ENCODE measurements at regions not wholly inside any gene's neighbourhood (a gene's known extent, or its start where the extent isn't known, plus 50 kb on each side); places are given as distances from the start of the nearest gene placed in this dataset.

DNA sequence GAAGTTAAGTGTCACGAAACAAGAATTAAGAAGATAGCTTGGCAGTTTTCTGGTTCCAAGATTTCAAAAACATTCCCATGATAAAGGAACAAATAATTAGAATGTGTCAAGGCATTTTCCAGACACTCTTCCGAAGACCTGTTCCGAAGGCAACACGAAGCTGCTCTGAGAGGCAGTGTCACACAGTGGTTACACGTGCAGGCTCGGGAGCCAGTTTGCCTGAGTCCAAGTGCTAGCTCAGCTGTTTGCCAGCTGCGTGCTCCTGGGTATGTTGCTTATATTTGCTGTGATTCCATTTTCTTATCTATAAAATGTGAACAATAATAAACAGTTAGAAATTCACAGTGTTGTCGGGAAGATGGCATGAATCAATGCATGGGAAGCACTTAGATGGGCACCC is 217.9 kb upstream of the GRIP1 start:
- ChIA-PET POLR2A (no interaction called here), CTCF (ENCODE audit: low intra/inter-chr PET ratio) (no interaction called here)
- no peaks in the 10 kb centered on the region for H3K79me2 ChIP-seq (ENCODE audit: control insufficient read depth, insufficient read depth, low read length)
- H3K9ac ChIP-seq (ENCODE audit: insufficient read depth in 1 of 2, low read depth in 2 of 2, low read length in 2 of 2) = no peak overlapping the region
- no peaks in the 10 kb centered on the region for H4K20me1 ChIP-seq (replicated peaks; ENCODE audit: control insufficient read depth, insufficient read depth, low read length)
- H2AFZ ChIP-seq (ENCODE audit: low read depth, low read length) = no peak overlapping the region
- no peaks in the 10 kb centered on the region for H3K27me3 ChIP-seq (ENCODE audit: control insufficient read depth in 2 of 2, insufficient read depth in 2 of 2, low read length in 2 of 2)
- TF ChIP-seq, protein P1, sequence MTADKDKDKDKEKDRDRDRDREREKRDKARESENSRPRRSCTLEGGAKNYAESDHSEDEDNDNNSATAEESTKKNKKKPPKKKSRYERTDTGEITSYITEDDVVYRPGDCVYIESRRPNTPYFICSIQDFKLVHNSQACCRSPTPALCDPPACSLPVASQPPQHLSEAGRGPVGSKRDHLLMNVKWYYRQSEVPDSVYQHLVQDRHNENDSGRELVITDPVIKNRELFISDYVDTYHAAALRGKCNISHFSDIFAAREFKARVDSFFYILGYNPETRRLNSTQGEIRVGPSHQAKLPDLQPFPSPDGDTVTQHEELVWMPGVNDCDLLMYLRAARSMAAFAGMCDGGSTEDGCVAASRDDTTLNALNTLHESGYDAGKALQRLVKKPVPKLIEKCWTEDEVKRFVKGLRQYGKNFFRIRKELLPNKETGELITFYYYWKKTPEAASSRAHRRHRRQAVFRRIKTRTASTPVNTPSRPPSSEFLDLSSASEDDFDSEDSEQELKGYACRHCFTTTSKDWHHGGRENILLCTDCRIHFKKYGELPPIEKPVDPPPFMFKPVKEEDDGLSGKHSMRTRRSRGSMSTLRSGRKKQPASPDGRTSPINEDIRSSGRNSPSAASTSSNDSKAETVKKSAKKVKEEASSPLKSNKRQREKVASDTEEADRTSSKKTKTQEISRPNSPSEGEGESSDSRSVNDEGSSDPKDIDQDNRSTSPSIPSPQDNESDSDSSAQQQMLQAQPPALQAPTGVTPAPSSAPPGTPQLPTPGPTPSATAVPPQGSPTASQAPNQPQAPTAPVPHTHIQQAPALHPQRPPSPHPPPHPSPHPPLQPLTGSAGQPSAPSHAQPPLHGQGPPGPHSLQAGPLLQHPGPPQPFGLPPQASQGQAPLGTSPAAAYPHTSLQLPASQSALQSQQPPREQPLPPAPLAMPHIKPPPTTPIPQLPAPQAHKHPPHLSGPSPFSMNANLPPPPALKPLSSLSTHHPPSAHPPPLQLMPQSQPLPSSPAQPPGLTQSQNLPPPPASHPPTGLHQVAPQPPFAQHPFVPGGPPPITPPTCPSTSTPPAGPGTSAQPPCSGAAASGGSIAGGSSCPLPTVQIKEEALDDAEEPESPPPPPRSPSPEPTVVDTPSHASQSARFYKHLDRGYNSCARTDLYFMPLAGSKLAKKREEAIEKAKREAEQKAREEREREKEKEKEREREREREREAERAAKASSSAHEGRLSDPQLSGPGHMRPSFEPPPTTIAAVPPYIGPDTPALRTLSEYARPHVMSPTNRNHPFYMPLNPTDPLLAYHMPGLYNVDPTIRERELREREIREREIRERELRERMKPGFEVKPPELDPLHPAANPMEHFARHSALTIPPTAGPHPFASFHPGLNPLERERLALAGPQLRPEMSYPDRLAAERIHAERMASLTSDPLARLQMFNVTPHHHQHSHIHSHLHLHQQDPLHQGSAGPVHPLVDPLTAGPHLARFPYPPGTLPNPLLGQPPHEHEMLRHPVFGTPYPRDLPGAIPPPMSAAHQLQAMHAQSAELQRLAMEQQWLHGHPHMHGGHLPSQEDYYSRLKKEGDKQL (CRISPR knock-in tag; IDR thresholded peaks at IDR 0.05; ENCODE audit: borderline replicate concordance) = no peak
- no peak for TF ChIP-seq MYC (IDR thresholded peaks at IDR 0.05; ENCODE audit: low read depth, low read length)
- no peak for TF ChIP-seq MYC (CRISPR knock-in tag; IDR thresholded peaks at IDR 0.05; ENCODE audit: borderline replicate concordance, low read depth)
- TF ChIP-seq ZNF644 (tag; IDR thresholded peaks at IDR 0.05; ENCODE audit: low read depth) = no peak
- TF ChIP-seq, protein P2, sequence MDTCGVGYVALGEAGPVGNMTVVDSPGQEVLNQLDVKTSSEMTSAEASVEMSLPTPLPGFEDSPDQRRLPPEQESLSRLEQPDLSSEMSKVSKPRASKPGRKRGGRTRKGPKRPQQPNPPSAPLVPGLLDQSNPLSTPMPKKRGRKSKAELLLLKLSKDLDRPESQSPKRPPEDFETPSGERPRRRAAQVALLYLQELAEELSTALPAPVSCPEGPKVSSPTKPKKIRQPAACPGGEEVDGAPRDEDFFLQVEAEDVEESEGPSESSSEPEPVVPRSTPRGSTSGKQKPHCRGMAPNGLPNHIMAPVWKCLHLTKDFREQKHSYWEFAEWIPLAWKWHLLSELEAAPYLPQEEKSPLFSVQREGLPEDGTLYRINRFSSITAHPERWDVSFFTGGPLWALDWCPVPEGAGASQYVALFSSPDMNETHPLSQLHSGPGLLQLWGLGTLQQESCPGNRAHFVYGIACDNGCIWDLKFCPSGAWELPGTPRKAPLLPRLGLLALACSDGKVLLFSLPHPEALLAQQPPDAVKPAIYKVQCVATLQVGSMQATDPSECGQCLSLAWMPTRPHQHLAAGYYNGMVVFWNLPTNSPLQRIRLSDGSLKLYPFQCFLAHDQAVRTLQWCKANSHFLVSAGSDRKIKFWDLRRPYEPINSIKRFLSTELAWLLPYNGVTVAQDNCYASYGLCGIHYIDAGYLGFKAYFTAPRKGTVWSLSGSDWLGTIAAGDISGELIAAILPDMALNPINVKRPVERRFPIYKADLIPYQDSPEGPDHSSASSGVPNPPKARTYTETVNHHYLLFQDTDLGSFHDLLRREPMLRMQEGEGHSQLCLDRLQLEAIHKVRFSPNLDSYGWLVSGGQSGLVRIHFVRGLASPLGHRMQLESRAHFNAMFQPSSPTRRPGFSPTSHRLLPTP (IDR thresholded peaks at IDR 0.05; ENCODE audit: borderline replicate concordance, extremely low read depth, insufficient read length) = no peak
- TF ChIP-seq NCOA2 (IDR thresholded peaks at IDR 0.05; ENCODE audit: partially characterized antibody in 2 of 2) = no peak
- TF ChIP-seq MAZ (CRISPR knock-in tag; conservative IDR thresholded peaks at IDR 0.05 in 1 of 2, IDR thresholded peaks at IDR 0.05 in 1 of 2) = no peak
- no peak for TF ChIP-seq KDM4B (IDR thresholded peaks at IDR 0.05; ENCODE audit: borderline replicate concordance in 2 of 2, low read depth in 1 of 2)
- no peak for TF ChIP-seq ARNT (IDR thresholded peaks at IDR 0.05)
- no peak for TF ChIP-seq CBX3 (IDR thresholded peaks at IDR 0.05; ENCODE audit: borderline replicate concordance in 1 of 2, low read length in 2 of 2)
- TF ChIP-seq ZNF239 (CRISPR knock-in tag; IDR thresholded peaks at IDR 0.05) = no peak
- no peaks in the 10 kb centered on the region; a peak in 1 of 5 replicates for H3K4me1 ChIP-seq (replicated peaks in 1 of 2; ENCODE audit: control insufficient read depth in 2 of 2, insufficient read depth in 2 of 2, low read length in 2 of 2)
- WGBS (ENCODE audit: insufficient coverage, low coverage, missing lambda C conversion rate) = 5% methylated on average over 8 of the region's 8 CpGs
- H3K9me1 ChIP-seq (ENCODE audit: control insufficient read depth, insufficient read depth, low read length) = no peaks in the 10 kb centered on the region
- FAIRE-seq (no peak), ATAC-seq (no peak), DNase-seq (ENCODE audit: extremely low read depth in 1 of 4, low spot score in 3 of 4) (no peak)
- no peaks in the 10 kb centered on the region for H3K36me3 ChIP-seq (ENCODE audit: control insufficient read depth, insufficient read depth, low read length)
- in situ Hi-C loops (cut with MboI) = no loop called here
- intact Hi-C loops (cut with micrococcal nuclease) = no loop called here
- no TSS peak for BruUV-seq (replicated peaks)
- H3K9me3 ChIP-seq (replicated peaks; ENCODE audit: control insufficient read depth, insufficient read depth, low read depth, low read length) = no peaks in the 10 kb centered on the region
- H3K4me3 ChIP-seq = no peak overlapping the region
- H3K4me2 ChIP-seq (ENCODE audit: insufficient read depth, low read length) = no peak overlapping the region
- no peak overlapping the region for H3K27ac ChIP-seq (ENCODE audit: extremely low read depth, low read depth, low read length)

All from K562 (cell line).